ENCODE measurements at regions not wholly inside any gene's neighbourhood (a gene's known extent, or its start where the extent isn't known, plus 50 kb on each side); places are given as distances from the start of the nearest gene placed in this dataset.

DNA sequence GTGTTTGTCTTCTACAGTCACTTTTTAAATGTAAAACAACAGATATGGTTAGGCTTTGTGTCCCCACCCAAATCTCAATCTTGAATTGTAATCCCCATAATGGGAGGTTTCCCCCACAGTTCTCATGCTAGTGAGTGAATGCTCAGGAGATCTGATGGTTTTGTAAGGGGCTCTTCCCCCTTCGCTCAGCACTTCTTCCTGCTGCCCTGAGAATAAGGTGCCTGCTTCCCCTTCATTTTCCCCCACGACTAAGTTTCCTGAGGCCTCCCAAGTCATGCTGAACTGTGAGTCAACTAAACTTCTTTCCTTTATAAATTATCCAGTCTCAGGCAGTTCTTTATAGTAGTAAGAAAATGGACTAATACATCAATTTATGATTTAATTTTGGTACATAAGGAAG is 118.0 kb upstream of the SNTG2 start:
- Mint-ChIP-seq H3K4me1 (peaks cover 8% of the 10 kb centered on the region), H3K9me3 (no peaks in the 10 kb centered on the region), H3K36me3 (peaks cover 1% of the 10 kb centered on the region), H3K27me3 (peaks cover 6% of the 10 kb centered on the region), H3K4me3 (no peak overlapping the region), H3K27ac (no peak overlapping the region)
- DNase-seq, result no peak

DNA sequence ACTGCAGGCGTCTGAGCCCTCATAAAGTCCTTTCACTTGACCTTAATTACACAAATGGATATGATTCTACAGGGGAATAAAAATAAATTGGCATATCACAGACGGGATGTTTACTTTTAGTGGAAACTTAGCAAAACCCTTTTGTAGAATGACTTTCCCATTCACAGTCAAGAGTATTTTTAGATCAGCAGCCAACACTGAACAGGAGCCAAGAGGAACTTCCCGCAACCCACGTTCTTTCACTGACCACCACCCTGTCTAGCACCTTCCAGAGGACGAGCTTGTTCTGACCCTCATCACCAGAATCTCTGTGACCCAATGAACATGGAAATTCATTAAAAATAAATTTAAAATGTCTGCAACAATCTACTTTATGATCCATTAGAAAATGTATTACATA is 119.0 kb upstream of the SNTG2 start:
- H3K9me3 Mint-ChIP-seq, result no peaks in the 10 kb centered on the region
- H3K27ac Mint-ChIP-seq, result no peak overlapping the region
- H3K4me1 Mint-ChIP-seq, result peaks cover 8% of the 10 kb centered on the region
- H3K36me3 Mint-ChIP-seq, result peaks cover 1% of the 10 kb centered on the region
- no peak overlapping the region for H3K4me3 Mint-ChIP-seq
- no peak for DNase-seq
- peaks cover 5% of the 10 kb centered on the region for H3K27me3 Mint-ChIP-seq

DNA sequence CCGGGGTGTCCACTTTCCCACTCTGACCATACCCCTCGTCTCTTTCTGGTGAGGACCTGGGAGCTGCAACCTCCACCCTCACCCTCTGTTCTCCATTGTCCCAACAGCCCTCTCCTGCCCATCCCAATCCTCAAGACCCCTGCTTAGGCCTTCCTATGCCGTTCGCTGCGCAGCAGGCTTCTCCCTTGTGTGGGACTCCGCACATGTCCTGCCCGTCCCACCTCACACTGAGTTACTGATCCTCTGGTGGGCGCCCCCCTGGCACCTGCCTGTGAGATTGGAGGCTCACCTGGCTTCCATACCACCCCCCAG is 119.5 kb upstream of the SNTG2 start:
- Mint-ChIP-seq H3K36me3 (peaks cover 1% of the 10 kb centered on the region), H3K4me1 (peaks cover 8% of the 10 kb centered on the region), H3K4me3 (no peak overlapping the region), H3K9me3 (no peaks in the 10 kb centered on the region), H3K27me3 (peaks cover 5% of the 10 kb centered on the region), H3K27ac (no peak overlapping the region)
- DNase-seq, result no peak

DNA sequence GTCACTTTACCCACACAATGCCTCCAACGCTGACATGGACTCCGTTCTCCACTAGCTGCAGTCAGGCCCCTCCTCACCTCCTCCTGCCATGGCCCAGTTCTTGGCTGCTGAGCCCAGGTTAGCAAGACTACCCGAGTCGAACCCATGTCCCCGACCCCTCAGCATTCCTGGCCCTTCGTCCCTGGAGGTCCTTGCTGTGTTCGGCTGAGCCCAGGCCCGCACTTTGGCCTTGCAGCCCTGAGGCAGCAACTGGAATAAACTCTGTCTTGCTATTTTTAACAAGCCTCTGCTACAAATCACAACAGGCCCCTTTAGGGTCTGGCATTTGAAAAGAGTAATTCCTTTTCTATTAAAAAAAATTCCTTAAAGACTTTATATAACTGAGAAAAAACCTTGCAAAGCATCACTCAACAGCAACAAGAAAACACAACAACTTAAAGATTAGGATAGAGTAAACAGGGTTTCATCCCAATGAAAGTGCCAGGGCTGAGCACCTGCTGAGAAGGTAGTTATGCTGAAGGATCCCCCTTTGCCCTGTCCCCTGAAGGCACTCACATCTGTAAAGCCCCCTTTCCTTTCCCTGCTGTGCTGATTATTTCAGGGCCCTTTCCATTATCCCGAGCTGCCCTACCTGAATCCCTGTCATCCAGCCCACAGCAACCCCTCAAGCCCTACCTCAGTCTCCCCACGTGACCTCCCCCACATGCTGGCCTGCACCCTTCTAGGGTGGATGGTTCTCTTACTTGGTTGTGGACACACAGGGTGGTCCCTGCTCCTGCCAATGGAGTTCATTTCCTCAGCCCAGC is 120.0 kb upstream of the SNTG2 start:
- Mint-ChIP-seq H3K27me3 (peaks cover 5% of the 10 kb centered on the region), H3K4me3 (no peak overlapping the region), H3K9me3 (no peaks in the 10 kb centered on the region), H3K36me3 (peaks cover 1% of the 10 kb centered on the region), H3K4me1 (peaks cover 8% of the 10 kb centered on the region), H3K27ac (no peak overlapping the region)
- no peak for DNase-seq

DNA sequence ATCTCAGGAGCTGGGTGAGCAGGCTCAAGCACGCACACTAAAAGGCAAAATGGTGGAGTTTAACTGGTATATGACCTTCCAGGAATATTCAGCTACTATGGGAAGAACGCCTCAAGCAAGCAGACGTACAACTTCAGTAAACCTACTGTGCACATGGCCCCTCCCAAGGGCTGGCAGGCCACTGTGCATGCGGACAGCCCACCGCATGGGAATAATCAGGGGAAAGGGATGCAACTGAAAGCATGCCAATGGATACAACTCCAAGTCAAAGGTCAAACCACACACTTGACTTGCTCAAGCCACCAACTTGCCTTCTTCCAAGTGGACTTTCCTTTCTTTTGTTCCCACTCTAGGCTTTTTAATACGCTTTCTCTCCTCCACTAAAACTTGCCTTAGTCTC is 121.6 kb upstream of the SNTG2 start:
- Mint-ChIP-seq H3K4me3 (no peak overlapping the region), H3K27me3 (peaks cover 3% of the 10 kb centered on the region), H3K9me3 (no peaks in the 10 kb centered on the region), H3K4me1 (peaks cover 8% of the 10 kb centered on the region), H3K36me3 (peaks cover 1% of the 10 kb centered on the region), H3K27ac (no peak overlapping the region)
- no peak for DNase-seq

DNA sequence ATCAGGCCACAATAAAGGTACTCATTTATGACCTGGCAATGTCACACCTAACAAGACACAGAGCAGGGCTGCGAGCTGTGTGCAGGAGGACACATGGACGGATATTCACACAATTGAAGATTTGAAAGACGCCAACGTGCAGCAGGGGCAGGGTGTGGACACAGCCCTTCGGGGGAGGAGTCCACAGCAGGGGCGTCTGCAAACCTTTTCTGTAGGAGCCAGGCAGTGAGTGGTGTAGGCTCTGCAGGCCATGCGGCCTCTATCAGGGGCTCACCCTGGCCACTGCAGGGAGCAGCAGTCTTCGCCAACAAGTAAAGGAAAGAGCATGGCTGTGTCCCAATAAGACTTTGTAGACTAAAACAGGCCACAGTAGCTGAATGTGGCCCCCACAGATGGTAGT is 125.7 kb upstream of the SNTG2 start:
- no peak for DNase-seq
- Mint-ChIP-seq H3K4me3 (no peak overlapping the region), H3K27ac (no peak overlapping the region), H3K9me3 (no peaks in the 10 kb centered on the region), H3K4me1 (no peaks in the 10 kb centered on the region), H3K36me3 (no peaks in the 10 kb centered on the region), H3K27me3 (peaks cover 4% of the 10 kb centered on the region)

DNA sequence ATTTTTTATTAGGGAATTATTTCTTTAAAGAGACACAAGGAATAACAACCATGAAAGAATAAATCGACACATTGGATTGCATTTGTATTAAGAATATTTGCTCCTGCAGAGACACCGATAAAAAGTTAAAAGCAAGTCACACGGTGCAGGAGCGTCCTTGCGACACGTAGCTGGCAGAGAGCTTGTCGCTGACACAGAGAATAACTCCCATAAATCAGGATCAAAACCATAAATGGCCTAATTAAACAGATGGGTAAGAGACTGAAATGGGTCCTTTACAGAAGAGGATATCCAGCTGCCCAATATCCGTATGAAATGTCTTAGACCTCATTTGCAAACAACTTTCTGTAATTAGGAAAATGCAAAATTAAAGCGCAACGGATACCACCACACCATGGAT is 126.1 kb upstream of the SNTG2 start:
- no peaks in the 10 kb centered on the region for H3K4me1 Mint-ChIP-seq
- H3K36me3 Mint-ChIP-seq, result no peaks in the 10 kb centered on the region
- H3K27ac Mint-ChIP-seq, result no peak overlapping the region
- DNase-seq, result no peak
- no peak overlapping the region for H3K4me3 Mint-ChIP-seq
- peaks cover 4% of the 10 kb centered on the region for H3K27me3 Mint-ChIP-seq
- H3K9me3 Mint-ChIP-seq, result no peaks in the 10 kb centered on the region

DNA sequence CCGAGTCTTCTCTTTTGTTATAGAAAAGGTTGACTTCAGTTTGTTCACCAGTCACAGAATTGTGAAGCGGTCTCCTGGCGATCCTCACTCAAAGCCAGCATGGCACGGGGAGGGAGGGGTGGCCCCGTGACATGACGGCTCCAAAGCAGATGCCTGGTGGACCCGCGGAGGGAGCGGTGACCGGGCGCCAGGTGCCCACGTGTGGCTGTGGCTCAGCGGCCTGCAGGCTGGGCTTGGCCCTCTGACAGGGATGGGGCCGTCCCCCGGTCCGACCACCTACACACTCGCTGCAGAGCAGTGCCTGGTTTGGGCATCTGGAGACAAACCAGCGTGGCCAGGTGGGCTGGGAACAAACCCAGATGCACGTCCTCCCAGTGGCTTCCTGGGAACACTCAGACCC is 129.1 kb upstream of the SNTG2 start:
- no peaks in the 10 kb centered on the region for H3K4me1 Mint-ChIP-seq
- peaks cover 4% of the 10 kb centered on the region for H3K27me3 Mint-ChIP-seq
- no peaks in the 10 kb centered on the region for H3K36me3 Mint-ChIP-seq
- H3K4me3 Mint-ChIP-seq, result no peak overlapping the region
- H3K9me3 Mint-ChIP-seq, result no peaks in the 10 kb centered on the region
- DNase-seq, result no peak
- no peak overlapping the region for H3K27ac Mint-ChIP-seq

DNA sequence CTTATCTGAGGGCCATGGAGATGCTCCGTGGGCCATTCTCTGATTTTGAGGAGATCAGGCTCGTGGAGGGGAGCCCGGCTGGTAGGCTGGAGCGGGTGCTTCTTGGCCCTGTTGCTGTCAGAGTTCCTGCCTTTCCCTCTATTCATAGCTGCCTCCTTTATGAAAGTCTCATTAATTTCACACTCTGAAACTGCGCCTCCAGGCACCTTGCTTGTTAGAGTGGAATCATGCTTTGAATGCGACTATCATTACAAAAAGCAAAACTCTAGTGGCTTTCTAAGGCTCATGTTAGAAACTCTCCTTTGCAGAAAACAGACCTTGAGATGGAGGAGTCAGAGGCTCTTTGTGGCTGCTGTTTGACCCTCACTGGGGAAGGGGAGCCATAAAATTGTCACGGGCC is 131.0 kb upstream of the SNTG2 start:
- peaks cover 4% of the 10 kb centered on the region for H3K27me3 Mint-ChIP-seq
- H3K36me3 Mint-ChIP-seq, result no peaks in the 10 kb centered on the region
- H3K4me3 Mint-ChIP-seq, result no peak overlapping the region
- no peak for DNase-seq
- H3K27ac Mint-ChIP-seq, result no peak overlapping the region
- no peaks in the 10 kb centered on the region for H3K4me1 Mint-ChIP-seq
- no peaks in the 10 kb centered on the region for H3K9me3 Mint-ChIP-seq

DNA sequence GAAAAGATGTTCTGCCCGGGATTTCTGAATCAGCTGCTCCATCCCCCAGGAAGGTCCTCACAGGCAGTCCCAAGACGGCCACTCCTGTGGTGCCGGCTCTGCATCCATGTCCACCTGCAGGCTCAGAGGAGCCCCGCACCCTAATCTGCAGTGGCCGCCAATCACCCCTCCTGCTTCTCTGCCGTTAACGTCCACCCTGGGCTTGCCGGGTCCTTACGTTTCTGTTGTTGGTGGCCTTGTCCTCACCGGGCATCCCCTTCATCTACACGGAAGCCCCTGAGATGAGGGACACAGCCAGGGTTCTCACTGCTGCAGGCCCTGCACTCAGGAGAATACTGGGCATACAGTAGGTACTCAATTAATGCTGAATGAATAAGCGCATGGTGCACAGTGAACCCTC is 131.5 kb upstream of the SNTG2 start:
- Mint-ChIP-seq H3K4me1 (no peaks in the 10 kb centered on the region), H3K27ac (no peak overlapping the region), H3K27me3 (peaks cover 4% of the 10 kb centered on the region), H3K36me3 (no peaks in the 10 kb centered on the region), H3K9me3 (no peaks in the 10 kb centered on the region), H3K4me3 (no peak overlapping the region)
- no peak for DNase-seq

DNA sequence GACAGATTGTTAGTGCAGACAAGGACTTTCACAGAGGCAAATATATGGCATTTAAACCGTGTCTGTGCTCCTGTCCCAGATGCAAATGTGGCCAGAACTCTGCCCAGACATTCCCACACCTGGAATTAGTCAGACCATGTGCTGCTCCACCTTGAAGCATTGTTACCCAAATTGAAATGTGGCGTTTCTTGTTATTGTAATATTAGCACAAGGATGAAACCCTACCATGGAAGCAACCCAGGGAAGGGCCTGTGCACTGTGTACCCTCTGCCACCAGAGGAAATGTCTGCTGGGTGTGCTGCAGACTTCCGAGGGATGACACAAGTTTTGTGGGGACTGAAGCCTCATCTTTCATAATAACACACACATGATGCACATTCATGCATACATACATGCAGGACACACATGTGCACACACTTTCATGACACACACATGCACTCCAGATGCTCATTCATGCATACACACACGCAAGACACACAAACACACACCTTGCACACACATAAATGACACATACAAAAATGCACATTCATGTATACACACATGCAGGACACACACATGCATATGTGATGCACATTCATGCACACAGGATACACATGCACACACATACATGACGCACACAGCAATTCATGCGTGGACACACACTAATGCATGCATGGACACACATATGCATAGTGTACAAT is 133.2 kb upstream of the SNTG2 start:
- H3K36me3 Mint-ChIP-seq, result no peaks in the 10 kb centered on the region
- H3K27me3 Mint-ChIP-seq, result no peaks in the 10 kb centered on the region
- no peaks in the 10 kb centered on the region for H3K4me1 Mint-ChIP-seq
- H3K27ac Mint-ChIP-seq, result no peak overlapping the region
- no peak overlapping the region for H3K4me3 Mint-ChIP-seq
- H3K9me3 Mint-ChIP-seq, result no peaks in the 10 kb centered on the region
- DNase-seq, result no peak

DNA sequence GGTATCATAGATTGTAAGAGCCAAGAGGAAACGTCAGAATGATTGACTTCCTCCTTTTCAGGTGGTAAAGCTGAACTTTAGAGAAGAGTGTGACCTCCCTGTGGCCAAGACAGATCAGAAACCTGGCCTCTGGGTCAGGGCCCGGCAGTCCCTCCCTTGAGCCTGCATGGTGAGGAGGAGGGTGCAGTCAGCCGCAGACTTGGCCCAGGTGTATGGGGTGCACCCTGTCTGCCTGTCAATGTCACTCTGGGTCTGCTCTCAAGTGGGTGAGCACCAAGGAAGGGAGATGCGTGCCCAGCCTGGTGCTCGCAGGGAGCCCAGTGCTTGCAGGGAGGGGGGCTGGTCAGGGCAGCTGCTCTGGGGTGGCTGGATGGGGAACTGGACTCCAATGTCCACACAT is 134.4 kb upstream of the SNTG2 start:
- H3K27ac Mint-ChIP-seq, result no peak overlapping the region
- H3K4me3 Mint-ChIP-seq, result no peak overlapping the region
- no peaks in the 10 kb centered on the region for H3K27me3 Mint-ChIP-seq
- H3K36me3 Mint-ChIP-seq, result no peaks in the 10 kb centered on the region
- no peak for DNase-seq
- no peaks in the 10 kb centered on the region for H3K4me1 Mint-ChIP-seq
- H3K9me3 Mint-ChIP-seq, result no peaks in the 10 kb centered on the region

DNA sequence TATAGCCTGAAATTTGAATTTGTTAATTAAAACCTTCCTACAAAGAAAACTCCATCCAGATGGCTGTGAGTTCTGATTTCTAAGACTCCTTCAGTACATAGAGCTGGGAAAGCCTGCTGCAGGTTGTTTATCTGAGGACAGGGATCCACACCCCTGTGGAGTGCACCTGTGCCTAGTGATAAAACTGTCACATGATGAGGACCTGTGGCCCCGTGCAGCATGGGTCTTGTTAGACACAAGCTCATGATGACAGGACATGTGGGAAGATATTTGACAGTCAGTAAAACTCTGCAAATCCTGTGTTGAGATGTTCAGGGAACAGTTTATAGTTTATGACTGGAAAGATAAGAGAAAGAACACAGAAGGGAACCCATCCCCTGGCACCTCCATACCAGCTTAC is 133.2 kb upstream of the TMEM18 start:
- no peak overlapping the region for H3K27ac Mint-ChIP-seq

DNA sequence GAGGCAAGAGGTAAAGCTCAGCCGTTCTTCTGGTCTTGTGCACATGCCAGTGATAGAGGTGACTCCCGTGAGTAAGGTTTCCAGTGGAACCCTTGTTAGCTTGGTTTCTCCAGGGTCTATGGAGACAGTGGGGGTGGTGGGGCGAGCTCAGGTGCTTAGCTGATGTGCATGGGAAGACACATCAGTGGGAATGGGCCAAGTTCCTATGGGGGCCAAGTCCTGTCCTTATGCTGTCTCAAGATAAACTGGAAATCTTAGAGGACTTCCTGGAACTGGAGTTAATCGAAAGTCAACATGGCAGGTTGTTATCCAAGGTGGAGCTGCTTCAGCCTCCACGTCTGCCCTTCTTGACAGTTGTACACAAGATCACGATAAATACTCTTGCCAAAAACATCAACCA is 130.1 kb upstream of the TMEM18 start:
- Mint-ChIP-seq H3K36me3 (no peaks in the 10 kb centered on the region), H3K27ac (no peak overlapping the region), H3K27me3 (no peaks in the 10 kb centered on the region), H3K9me3 (no peaks in the 10 kb centered on the region), H3K4me1 (no peaks in the 10 kb centered on the region), H3K4me3 (no peak overlapping the region)
- DNase-seq, result no peak

More for the DNA sequence above, 133.2 kb upstream of the TMEM18 start:
- Mint-ChIP-seq H3K4me1 (no peaks in the 10 kb centered on the region), H3K4me3 (no peak overlapping the region), H3K36me3 (no peaks in the 10 kb centered on the region), H3K9me3 (no peaks in the 10 kb centered on the region), H3K27me3 (no peaks in the 10 kb centered on the region)
- DNase-seq, result no peak

DNA sequence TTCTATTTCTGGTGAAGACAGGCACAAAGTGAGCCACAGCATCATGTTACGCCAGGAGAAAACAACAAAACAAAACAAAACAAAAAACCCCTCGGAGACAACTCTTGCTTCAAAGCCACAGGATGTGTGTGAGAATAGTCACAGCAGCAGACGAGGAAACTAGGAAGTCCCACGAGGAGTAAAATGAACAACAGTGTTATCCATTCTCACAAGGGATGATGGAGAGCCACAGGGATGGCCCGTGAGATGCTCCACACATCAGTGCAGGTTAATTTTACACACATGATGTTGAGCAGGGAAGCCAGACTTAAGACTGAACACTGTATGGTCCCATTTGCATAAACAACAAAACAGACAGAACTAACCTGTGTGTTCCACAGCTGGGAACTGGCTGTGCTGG is 128.5 kb upstream of the TMEM18 start:
- H3K4me3 Mint-ChIP-seq, result no peak overlapping the region
- H3K27me3 Mint-ChIP-seq, result no peaks in the 10 kb centered on the region
- no peak for DNase-seq
- H3K27ac Mint-ChIP-seq, result no peak overlapping the region
- no peaks in the 10 kb centered on the region for H3K4me1 Mint-ChIP-seq
- no peaks in the 10 kb centered on the region for H3K9me3 Mint-ChIP-seq
- no peaks in the 10 kb centered on the region for H3K36me3 Mint-ChIP-seq

DNA sequence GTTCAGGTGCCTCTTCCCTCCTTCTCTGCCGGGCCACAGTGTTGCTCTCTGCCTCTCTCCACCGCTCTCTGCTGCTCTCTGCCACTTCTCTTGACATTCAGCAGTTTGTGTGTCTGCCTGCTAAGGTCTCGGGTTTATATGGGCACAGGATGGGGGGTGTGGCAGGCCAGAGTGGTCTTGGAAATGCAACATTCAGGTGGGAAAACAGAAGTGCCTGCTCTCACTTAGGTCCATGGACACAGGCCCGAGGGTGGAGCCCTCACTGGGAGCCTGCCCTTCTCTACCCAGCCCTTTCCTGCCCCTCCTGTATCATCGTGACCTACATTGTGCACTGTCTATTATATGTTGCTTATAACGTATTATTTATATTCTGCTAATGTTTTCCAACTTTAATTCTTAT is 120.8 kb upstream of the TMEM18 start:
- DNase-seq, result no peak
- Mint-ChIP-seq H3K4me1 (no peaks in the 10 kb centered on the region), H3K4me3 (no peak overlapping the region), H3K27me3 (no peaks in the 10 kb centered on the region), H3K36me3 (no peaks in the 10 kb centered on the region), H3K9me3 (no peaks in the 10 kb centered on the region), H3K27ac (no peak overlapping the region)

All from activated naive CD8-positive, alpha-beta T cell treated with anti-CD3 and anti-CD28 coated beads for 36 hours (primary cell).